AML-193 (cell line): ENCODE measurements at regions not wholly inside any gene's neighbourhood (a gene's known extent, or its start where the extent isn't known, plus 50 kb on each side); places are given as distances from the start of the nearest gene placed in this dataset.
"Not testable (repeated sequence)": the region's sequence is repeated elsewhere in the genome, so short reads cannot be mapped to it uniquely, and the experiment has no call there.

Experiments
- DNase-seq, 2 experiments: peaks; one replicate each; lab custom pipeline; 2025; lab: John Stamatoyannopoulos, UW

- DNase-seq = no peak
These were observed 301.7 kb downstream of the BRD1 start for GRCh38 chr22:49525801-49526535.

GRCh38 chr22:49525360-49525759 is 302.3 kb downstream of the BRD1 start:
- no peak for DNase-seq

- no peak for DNase-seq
These were observed 303.3 kb downstream of the BRD1 start for GRCh38 chr22:49524362-49524761.

GRCh38 chr22:49523374-49524008 is 304.2 kb downstream of the BRD1 start:
- no peak for DNase-seq

DNA sequence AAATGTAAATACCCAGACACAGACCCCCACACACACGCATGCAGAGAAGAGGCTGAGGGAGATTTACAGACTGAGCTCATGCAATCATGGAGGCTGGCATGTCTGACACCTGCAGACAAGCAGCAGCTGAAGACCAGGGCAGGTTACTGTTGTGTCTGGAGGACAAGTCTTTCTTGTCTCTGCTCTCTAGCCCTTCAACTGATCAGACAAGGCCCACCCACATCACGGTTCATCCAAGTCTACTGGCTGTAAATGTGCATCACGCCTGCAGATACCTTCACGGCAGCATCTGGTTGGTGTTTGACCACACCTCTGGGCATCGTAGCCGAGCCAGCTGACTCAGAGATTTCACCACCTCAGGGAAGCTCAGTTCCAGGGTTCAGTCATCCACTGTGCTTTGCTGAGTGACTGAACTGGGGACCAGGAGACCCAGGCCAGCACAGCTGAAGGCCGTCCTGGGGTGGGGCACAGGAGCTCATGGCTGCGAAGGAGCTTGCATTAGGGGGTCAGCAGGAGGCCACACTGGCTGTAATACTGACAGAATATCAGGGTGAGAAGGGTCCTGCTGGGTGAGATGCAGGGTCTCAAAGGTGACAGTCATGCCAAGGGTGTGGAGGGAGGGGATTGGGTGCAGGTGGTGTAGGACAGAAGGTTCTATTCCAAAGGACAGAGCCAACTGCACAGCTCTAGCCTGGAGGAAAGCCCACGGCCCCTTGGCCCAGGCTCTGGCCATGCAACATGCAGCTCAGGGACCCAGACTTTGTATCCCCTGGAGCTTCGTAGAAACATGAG is 304.9 kb downstream of the BRD1 start:
- DNase-seq = no peak

DNA sequence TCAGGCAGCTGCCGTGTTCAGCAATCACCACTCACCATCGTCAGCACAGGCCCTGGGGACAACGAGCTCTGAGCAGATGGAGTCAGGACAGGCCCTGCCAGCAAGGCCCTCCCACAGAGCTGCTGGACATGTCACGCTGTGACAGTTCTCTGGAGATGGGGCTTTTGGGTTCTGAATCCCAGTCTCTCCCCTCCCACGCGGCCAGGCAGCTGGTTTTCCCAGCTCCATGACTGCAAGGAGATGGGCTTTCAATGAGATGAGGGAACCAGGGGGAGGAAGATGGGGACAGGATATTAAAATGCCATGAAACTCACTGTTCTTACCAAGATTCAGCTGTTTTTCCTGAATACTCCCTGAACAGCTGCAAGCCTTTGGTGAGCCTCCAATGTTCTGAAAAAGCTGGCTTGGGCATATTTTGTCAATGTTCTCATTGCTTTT is 305.9 kb downstream of the BRD1 start:
- DNase-seq = no peak

- no peak for DNase-seq
These were observed 308.4 kb downstream of the BRD1 start for GRCh38 chr22:49519117-49519737.

- DNase-seq = no peak
These were observed 309.2 kb downstream of the BRD1 start for GRCh38 chr22:49518436-49518970.

- no peak for DNase-seq
These were observed 309.9 kb downstream of the BRD1 start for GRCh38 chr22:49517667-49518185.

GRCh38 chr22:49517211-49517610 is 310.5 kb downstream of the BRD1 start:
- DNase-seq = no peak

DNA sequence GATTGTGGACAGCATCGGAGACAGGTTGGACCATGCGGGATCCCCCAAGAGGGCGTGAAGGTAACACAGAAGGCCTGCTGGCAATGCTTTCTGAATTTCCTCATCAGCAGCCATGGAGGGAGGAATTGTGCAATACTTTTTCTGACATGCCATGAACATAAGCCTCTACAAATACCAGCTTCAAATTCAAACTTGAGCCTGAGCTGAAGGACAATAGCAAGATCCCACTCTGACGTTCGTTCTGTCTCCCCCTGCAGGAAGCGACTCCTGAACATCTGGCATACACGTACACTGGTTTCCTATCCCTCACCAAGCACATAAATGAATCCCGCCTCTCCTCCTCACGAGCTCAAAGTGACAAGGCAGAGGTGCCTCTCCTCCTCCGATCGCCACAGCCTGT is 312.2 kb downstream of the BRD1 start:
- DNase-seq = peak; percentile 14 to 38

DNA sequence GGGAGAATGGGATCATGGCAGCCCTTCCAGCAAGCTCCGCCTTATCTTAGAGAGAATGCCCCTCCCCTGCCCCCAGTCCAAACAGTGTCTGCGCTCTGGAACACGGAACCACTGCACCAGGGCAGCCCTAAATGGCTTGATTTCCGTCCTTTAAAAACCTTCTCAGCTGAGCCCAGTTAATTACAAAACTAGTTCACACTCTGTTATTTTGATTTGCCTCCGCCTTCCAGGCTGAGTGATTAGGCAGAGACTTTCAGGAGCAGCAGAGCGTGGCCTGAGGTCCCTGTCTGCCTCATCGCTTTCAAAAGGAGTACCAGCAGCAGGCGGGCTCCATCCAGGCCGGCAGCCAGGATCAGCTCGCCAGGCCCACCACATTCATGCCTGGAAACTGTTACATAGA is 313.0 kb downstream of the BRD1 start:
- no peak for DNase-seq

DNA sequence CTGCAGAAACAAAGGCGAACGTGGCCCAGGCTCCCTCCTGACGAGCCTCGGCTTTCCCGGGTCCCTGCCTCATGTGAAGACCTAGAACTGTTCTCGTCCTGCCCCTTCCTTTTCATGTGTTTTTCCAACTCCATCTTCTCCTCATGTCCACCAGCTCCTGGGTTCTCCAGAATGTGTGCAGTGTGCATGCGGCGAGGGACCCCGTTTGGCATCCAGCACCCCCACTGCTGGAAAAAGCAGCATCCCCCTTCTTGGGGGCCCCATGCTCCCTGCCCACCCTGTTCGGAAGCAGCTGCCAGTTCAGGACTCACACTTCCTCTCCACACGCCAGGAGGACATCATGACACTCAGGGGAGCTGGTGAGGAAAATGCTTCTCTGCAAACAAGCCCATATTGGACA is 313.5 kb downstream of the BRD1 start:
- no peak for DNase-seq

DNA sequence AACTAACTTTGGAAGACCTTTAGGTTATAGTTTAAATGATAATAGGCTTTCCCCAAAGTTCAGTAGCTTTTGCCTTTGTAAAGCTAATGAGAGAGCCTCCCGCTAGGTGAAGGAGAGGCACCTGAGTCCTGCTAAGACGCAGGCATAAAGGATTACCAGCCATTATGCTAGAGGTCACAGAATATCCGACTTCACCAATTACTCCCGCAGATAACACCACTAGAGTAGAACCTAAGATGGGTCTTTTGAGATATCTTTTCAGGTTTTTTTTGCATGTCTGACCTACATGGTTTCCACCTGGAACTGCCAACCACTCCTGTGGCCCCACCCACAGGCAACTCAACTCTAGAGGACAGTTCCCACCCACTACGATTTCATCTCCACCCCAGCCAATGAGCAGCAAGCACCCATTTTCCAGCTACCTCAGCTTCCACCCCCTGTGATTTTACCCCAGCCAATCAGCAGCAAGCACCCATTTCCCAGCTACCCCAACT is 314.3 kb downstream of the BRD1 start:
- DNase-seq = no peak

DNA sequence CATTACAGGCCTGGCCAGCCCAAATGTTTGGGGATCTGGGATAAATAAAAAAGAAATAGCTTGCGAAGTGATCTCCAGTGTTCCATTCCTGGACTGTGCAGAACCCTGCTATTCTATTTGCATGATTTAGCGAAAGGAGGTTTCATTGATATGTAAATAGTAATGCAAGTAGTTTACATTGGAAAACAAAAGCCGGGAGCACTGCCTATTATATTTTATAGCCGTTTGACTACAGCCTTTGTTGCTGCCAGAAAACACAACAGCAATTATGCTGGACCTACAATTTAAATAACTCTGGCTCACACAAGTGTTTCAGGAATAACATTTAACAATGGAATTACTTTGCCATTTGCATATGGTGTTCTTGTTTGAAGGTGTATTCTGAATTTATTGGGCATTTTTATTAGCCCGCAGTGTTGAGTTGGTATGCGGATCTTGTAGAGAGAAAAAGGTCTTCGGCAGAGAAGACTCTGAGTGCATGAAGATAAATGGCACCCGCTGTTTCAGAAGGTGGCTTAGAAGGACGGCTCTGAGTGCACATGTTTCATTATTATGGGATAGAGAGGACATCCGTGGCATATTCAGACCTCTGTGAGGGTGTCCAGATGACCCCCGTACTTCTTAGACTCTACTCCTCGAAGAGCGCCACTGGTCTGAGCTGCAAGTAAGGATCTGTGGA is 315.0 kb downstream of the BRD1 start:
- no peak for DNase-seq

DNA sequence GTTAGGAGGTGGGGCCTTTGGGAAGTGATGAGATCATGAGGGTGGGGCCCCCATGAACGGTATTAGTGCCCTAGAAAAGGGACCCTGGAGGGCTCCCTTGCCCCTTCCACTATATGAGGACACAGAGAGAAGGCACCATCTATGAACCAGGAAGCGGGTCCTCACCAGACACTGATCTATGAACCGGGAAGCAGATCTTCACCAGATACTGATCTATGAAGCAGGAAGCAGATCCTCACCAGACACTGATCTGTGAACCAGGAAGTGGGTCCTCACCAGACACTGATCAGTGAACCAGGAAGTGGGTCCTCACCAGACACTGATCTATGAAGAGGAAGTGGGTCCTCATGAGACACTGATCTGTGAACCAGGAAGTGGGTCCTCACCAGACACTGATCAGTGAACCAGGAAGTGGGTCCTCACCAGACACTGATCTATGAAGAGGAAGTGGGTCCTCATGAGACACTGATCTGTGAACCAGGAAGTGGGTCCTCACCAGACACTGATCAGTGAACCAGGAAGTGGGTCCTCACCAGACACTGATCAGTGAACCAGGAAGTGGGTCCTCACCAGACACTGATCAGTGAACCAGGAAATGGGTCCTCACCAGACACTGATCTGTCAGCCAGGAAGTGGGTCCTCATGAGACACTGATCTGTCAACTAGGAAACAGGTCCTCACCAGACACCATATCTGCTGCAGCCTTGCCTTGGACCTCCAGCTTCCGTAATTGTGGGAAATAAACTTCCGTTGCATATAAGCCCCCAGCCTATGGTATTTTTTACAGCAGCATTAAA is 316.1 kb downstream of the BRD1 start:
- not testable (repeated sequence) for DNase-seq

GRCh38 chr22:49510718-49511117 is 317.0 kb downstream of the BRD1 start:
- DNase-seq = no peak

GRCh38 chr22:49509016-49509415 is 318.7 kb downstream of the BRD1 start:
- DNase-seq = no peak

- no peak for DNase-seq
These were observed 319.1 kb downstream of the BRD1 start for GRCh38 chr22:49508561-49508960.

DNA sequence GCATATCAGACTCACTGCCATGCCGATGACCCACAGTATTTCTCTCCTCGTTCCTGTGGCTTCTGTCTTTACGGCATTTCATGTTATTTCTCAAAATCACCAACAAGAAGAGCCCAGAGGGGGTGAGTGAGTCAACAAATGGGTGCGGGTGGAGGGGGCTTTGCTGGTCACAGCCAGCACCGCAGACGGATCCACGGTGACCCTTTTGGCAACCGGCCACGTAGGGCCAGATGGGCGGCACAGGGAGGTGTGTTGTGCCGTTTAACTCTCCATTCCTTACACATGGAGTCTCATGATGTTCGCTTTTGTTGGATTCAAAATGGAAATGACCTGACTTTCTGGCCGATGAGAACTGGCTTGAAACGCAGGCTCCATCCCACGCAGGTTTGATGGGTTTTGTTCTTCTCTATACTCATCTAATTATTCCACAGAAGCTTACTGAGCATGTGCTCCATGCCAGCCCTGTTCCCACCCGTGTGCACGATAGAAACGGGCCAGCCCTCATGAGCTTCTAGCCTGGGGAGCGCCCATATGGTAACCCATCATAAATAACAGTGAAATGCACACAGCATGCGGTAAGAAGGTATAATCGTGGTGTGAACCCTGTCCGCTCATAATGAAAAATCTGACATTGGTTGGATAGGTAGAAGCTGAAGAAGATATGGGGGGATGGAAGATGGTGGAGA is 319.9 kb downstream of the BRD1 start:
- DNase-seq = no peak
